AG04450 (cell line): ENCODE measurements at regions not wholly inside any gene's neighbourhood (a gene's known extent, or its start where the extent isn't known, plus 50 kb on each side); places are given as distances from the start of the nearest gene placed in this dataset.

Experiments used
- CTCF ChIA-PET: fragments of 300-600, 350-600 bp; formaldehyde crosslinking; extraction: SDS; loops from one replicate; lab custom pipeline; 2022; ENCODE audit warnings: antibody characterized with exemption, inconsistent platforms; lab: Charles Lee
- POLR2A ChIA-PET: fragments of 350-600 bp; formaldehyde crosslinking; extraction: SDS; loops from one replicate; lab custom pipeline; 2021; ENCODE audit warnings: antibody characterized with exemption, inconsistent platforms; lab: Yijun Ruan, JAX
- DNase-seq: peaks from one replicate; pipeline ENCODE4 v3.0.0-alpha.2; 2011; ENCODE audit warnings: low read depth, low spot score
- H3K27ac ChIP-seq: one replicate; pipeline ENCODE4 v1.5.1; 2012; ENCODE audit warnings: low read depth, low read length, control low read depth
- H3K27me3 ChIP-seq: one replicate; pipeline ENCODE4 v1.6.0; 2012; ENCODE audit warnings: low read length; ENCODE audit not compliant: control insufficient read depth, insufficient read depth
- H3K4me3 ChIP-seq: 2 replicates; pipeline ENCODE4 v1.5.1; 2011; ENCODE audit warnings: mild to moderate bottlenecking, low read depth, low read length, control low read depth
- H3K9me3 ChIP-seq: 2 replicates; pipeline ENCODE4 v1.5.1; 2012; ENCODE audit warnings: low read length; ENCODE audit not compliant: control insufficient read depth, insufficient read depth
- CTCF ChIP-seq: IDR thresholded peaks from 2 replicates; pipeline ENCODE4 v1.5.1; 2011; ENCODE audit warnings: low read depth, low read length, control low read depth, inconsistent platforms

GRCh38 chr4:96052827-96053226 lies 212.9 kb downstream of the PDHA2 start:
- ChIA-PET CTCF (no interaction called here), POLR2A (no interaction called here)
- no peak for DNase-seq
- H3K9me3 ChIP-seq = peaks cover 4% of the 10 kb centered on the region; the same call in 1 of the 2 replicates
- H3K4me3 ChIP-seq = no peak overlapping the region
- no peaks in the 10 kb centered on the region for H3K27me3 ChIP-seq
- H3K27ac ChIP-seq = no peak overlapping the region
- no peak for TF ChIP-seq CTCF

- ChIA-PET POLR2A (no interaction called here), CTCF (no interaction called here)
- no peak for DNase-seq
- Histone ChIP-seq H3K27me3 (no peaks in the 10 kb centered on the region), H3K9me3 (peaks cover 4% of the 10 kb centered on the region; the same call in 1 of the 2 replicates), H3K27ac (no peak overlapping the region), H3K4me3 (no peak overlapping the region)
- no peak for TF ChIP-seq CTCF
These were observed 216.5 kb downstream of the PDHA2 start for GRCh38 chr4:96056346-96056934.

- Histone ChIP-seq H3K27me3 (no peaks in the 10 kb centered on the region), H3K4me3 (no peak overlapping the region), H3K27ac (no peak overlapping the region), H3K9me3 (no peaks in the 10 kb centered on the region)
- CTCF ChIA-PET = interaction anchor here (1.0 kb wide), 1 partner anchor 57 kb away, joined by 8 read pairs; no protein-coding TSS in a partner anchor
- DNase-seq = no peak
- no peak for TF ChIP-seq CTCF
- POLR2A ChIA-PET = no interaction called here
These were observed 223.7 kb downstream of the PDHA2 start for GRCh38 chr4:96063639-96064038.

- CTCF ChIA-PET = no interaction called here
- Histone ChIP-seq H3K4me3 (no peak overlapping the region), H3K27ac (no peak overlapping the region), H3K9me3 (no peaks in the 10 kb centered on the region), H3K27me3 (no peaks in the 10 kb centered on the region)
- TF ChIP-seq CTCF = no peak
- no peak for DNase-seq
- POLR2A ChIA-PET = no interaction called here
These were observed 233.6 kb downstream of the PDHA2 start for GRCh38 chr4:96073461-96073860.

GRCh38 chr4:96092151-96092705 lies 252.3 kb downstream of the PDHA2 start:
- ChIA-PET CTCF (no interaction called here), POLR2A (no interaction called here)
- Histone ChIP-seq H3K27ac (no peak overlapping the region), H3K9me3 (no peaks in the 10 kb centered on the region), H3K4me3 (no peak overlapping the region), H3K27me3 (no peaks in the 10 kb centered on the region)
- TF ChIP-seq CTCF = no peak
- DNase-seq = no peak
